CD8-positive, alpha-beta memory T cell (primary cell): ENCODE measurements at regions not wholly inside any gene's neighbourhood (a gene's known extent, or its start where the extent isn't known, plus 50 kb on each side); places are given as distances from the start of the nearest gene placed in this dataset.

Source experiments
- CTCF ChIA-PET: fragments of 350-600 bp; sonication (Branson Sonifier 250); formaldehyde crosslinking; loops from one replicate; lab custom pipeline; 2021; ENCODE audit warnings: antibody characterized with exemption; lab: Charles Lee
- POLR2A ChIA-PET: fragments of 350-600 bp; sonication (Branson Sonifier 250); formaldehyde crosslinking; loops from one replicate; lab custom pipeline; 2021; ENCODE audit warnings: antibody characterized with exemption; lab: Charles Lee
- DNase-seq, 5 donors: peaks; one replicate each; pipeline versions ENCODE4 v3.0.0 to v3.0.0-alpha.2; 2020 to 2022; ENCODE audit warnings: mixed read lengths in 1 of 5
- H3K27ac ChIP-seq: one replicate; pipeline ENCODE4 v1.7.0; 2013; ENCODE audit warnings: low read depth, mild to moderate bottlenecking, low read length, moderate library complexity
- H3K27me3 ChIP-seq: 2 replicates; pipeline ENCODE4 v1.7.0; 2013; ENCODE audit warnings: low read length, mild to moderate bottlenecking; ENCODE audit not compliant: insufficient read depth, poor library complexity, severe bottlenecking
- H3K36me3 ChIP-seq: 2 replicates; pipeline ENCODE4 v1.7.0; 2013; ENCODE audit warnings: mild to moderate bottlenecking, low read length, moderate library complexity; ENCODE audit not compliant: insufficient read depth
- H3K4me1 ChIP-seq: 2 replicates; pipeline ENCODE4 v1.7.0; 2013; ENCODE audit warnings: mild to moderate bottlenecking, low read length, moderate library complexity; ENCODE audit not compliant: insufficient read depth
- H3K4me3 ChIP-seq: 2 replicates; pipeline ENCODE4 v1.7.0; 2013; ENCODE audit warnings: mild to moderate bottlenecking, low read length
- H3K9me3 ChIP-seq: 2 replicates; pipeline ENCODE4 v1.7.0; 2013; ENCODE audit warnings: mild to moderate bottlenecking, low read length
- H3K27ac Mint-ChIP-seq, 8 donors: one replicate each; pipeline ENCODE4 v1.8.0; 2020 to 2021; ENCODE audit warnings: mixed read lengths in 8 of 8, mild to moderate bottlenecking in 6 of 8, inconsistent platforms in 3 of 8, moderate library complexity in 3 of 8
- H3K27me3 Mint-ChIP-seq, 2 donors: one replicate each; pipeline ENCODE4 v1.8.0; 2020 to 2021; ENCODE audit warnings: mixed read lengths in 2 of 2, mild to moderate bottlenecking in 1 of 2, moderate library complexity in 1 of 2
- H3K36me3 Mint-ChIP-seq, 3 donors: one replicate each; pipeline ENCODE4 v1.8.0; 2020 to 2021; ENCODE audit warnings: mixed read lengths in 3 of 3, inconsistent platforms in 1 of 3, mild to moderate bottlenecking in 1 of 3
- H3K4me1 Mint-ChIP-seq, 3 donors: one replicate each; pipeline ENCODE4 v1.8.0; 2020 to 2021; ENCODE audit warnings: mixed read lengths in 3 of 3, inconsistent platforms in 1 of 3, mild to moderate bottlenecking in 1 of 3
- H3K4me3 Mint-ChIP-seq, 7 donors: one replicate each; pipeline ENCODE4 v1.8.0; 2020 to 2021; ENCODE audit warnings: mixed read lengths in 7 of 7, mild to moderate bottlenecking in 6 of 7, moderate library complexity in 4 of 7, inconsistent platforms in 2 of 7
- H3K9me3 Mint-ChIP-seq, 5 donors: one replicate each; pipeline ENCODE4 v1.8.0; 2020 to 2022; ENCODE audit warnings: mixed read lengths in 5 of 5, mild to moderate bottlenecking in 3 of 5, moderate library complexity in 2 of 5, inconsistent platforms in 1 of 5

GRCh38 chr5:165286692-165287091, 1781.3 kb downstream of the MAT2B start:
- no peaks in the 10 kb centered on the region for H3K27me3 ChIP-seq
- Mint-ChIP-seq H3K4me1 (no peaks in the 10 kb centered on the region), H3K27ac (no peak overlapping the region), H3K36me3 (no peaks in the 10 kb centered on the region), H3K4me3 (no peak overlapping the region), H3K27me3 (peaks cover 0 to 3% of the 10 kb centered on the region in 2 donors), H3K9me3 (peaks cover 0 to 26% (median 11%) of the 10 kb centered on the region in 5 donors)
- no peak for DNase-seq
- no peaks in the 10 kb centered on the region for H3K36me3 ChIP-seq
- no peak overlapping the region for H3K27ac ChIP-seq
- H3K4me3 ChIP-seq, result no peak overlapping the region
- ChIA-PET POLR2A (no interaction called here), CTCF (interaction anchor here (1.6 kb wide), 1 partner anchor 10 kb away, joined by 3 read pairs; no protein-coding TSS in a partner anchor)
- no peaks in the 10 kb centered on the region for H3K9me3 ChIP-seq
- H3K4me1 ChIP-seq, result no peaks in the 10 kb centered on the region

DNA sequence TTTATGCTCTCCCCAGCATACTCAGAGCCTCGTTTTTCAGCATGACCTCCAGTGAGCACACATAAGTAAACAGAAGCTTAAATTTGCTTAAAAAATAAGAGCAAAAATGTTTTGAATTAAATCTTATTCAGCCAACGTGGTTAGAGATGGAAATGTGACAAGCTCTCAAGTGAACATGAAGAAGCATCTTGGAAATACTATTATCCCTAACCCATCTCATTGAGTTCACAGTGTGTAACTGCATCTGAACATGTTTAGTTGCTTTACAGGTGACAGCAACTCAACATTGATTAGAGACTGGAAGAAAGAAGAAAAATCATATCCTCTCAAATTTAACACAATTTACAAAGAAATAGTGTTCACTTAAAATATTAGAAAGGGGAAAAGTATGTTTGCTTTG, 1785.1 kb downstream of the MAT2B start:
- H3K4me1 ChIP-seq, result no peaks in the 10 kb centered on the region
- no peak overlapping the region for H3K4me3 ChIP-seq
- Mint-ChIP-seq H3K4me1 (no peaks in the 10 kb centered on the region), H3K27me3 (peaks cover 0 to 3% of the 10 kb centered on the region in 2 donors), H3K9me3 (peaks cover 0 to 39% (median 7%) of the 10 kb centered on the region in 5 donors), H3K36me3 (no peaks in the 10 kb centered on the region), H3K27ac (no peak overlapping the region), H3K4me3 (no peak overlapping the region)
- ChIA-PET CTCF (no interaction called here), POLR2A (no interaction called here)
- H3K27ac ChIP-seq, result no peak overlapping the region
- no peaks in the 10 kb centered on the region for H3K27me3 ChIP-seq
- no peaks in the 10 kb centered on the region for H3K9me3 ChIP-seq
- H3K36me3 ChIP-seq, result no peaks in the 10 kb centered on the region
- no peak for DNase-seq

GRCh38 chr5:165296401-165297130, 1791.1 kb downstream of the MAT2B start:
- ChIA-PET POLR2A (no interaction called here), CTCF (no interaction called here)
- H3K36me3 Mint-ChIP-seq, result no peaks in the 10 kb centered on the region
- no peaks in the 10 kb centered on the region for H3K4me1 Mint-ChIP-seq
- peaks cover 0 to 21% (median 4%) of the 10 kb centered on the region in 5 donors for H3K9me3 Mint-ChIP-seq
- no peak for DNase-seq
- no peak overlapping the region for H3K4me3 Mint-ChIP-seq
- no peak overlapping the region for H3K27ac Mint-ChIP-seq
- H3K27me3 Mint-ChIP-seq, result peaks cover 0 to under 1% of the 10 kb centered on the region in 2 donors
- no peaks in the 10 kb centered on the region for H3K4me1 ChIP-seq
- H3K27ac ChIP-seq, result no peak overlapping the region
- H3K36me3 ChIP-seq, result no peaks in the 10 kb centered on the region
- no peaks in the 10 kb centered on the region for H3K27me3 ChIP-seq
- H3K4me3 ChIP-seq, result no peak overlapping the region
- no peaks in the 10 kb centered on the region for H3K9me3 ChIP-seq

DNA sequence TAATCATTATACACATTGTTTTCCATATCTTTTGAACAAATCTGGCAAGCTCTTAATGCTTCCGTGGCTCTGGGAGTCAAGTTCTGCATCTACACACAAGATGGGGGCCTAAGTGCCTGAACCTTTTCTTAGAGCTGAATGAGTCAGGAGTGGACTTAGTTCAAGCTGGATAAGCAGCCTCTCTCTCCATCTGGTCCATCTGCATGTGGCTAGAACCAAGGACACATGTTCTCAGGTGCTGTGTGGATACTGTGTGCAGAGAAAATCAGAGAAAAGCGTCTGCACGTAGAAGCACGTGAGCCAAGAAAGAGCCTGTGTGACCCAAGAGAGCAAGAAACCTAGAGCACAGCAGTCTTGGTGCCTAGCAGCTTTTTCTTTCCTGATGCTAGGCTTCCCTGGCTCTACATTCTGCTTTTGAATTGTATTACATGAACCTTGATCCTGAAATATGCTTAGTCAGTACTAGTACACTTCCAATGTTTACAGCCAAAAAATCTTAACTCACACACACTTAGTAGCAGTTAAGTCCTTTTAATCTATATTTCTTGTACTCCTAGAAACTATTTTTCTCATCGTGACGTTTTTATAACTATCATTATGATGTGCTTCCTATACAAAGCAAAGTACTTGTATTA, 1798.9 kb downstream of the MAT2B start:
- POLR2A ChIA-PET, result no interaction called here
- CTCF ChIA-PET, result no interaction called here
- peaks cover 0 to 14% (median 5%) of the 10 kb centered on the region in 5 donors for H3K9me3 Mint-ChIP-seq

GRCh38 chr5:165305596-165305995, 1800.2 kb downstream of the MAT2B start:
- H3K4me1 ChIP-seq, result no peaks in the 10 kb centered on the region
- no peaks in the 10 kb centered on the region for H3K36me3 ChIP-seq
- no peaks in the 10 kb centered on the region for H3K27me3 Mint-ChIP-seq
- H3K9me3 Mint-ChIP-seq, result peaks cover 5 to 22% (median 8%) of the 10 kb centered on the region in 5 donors
- H3K27ac ChIP-seq, result no peak overlapping the region
- ChIA-PET CTCF (no interaction called here), POLR2A (no interaction called here)
- no peak for DNase-seq
- H3K4me3 Mint-ChIP-seq, result no peak overlapping the region
- no peaks in the 10 kb centered on the region for H3K9me3 ChIP-seq
- no peaks in the 10 kb centered on the region for H3K36me3 Mint-ChIP-seq
- H3K27me3 ChIP-seq, result no peaks in the 10 kb centered on the region
- H3K4me3 ChIP-seq, result no peak overlapping the region
- no peaks in the 10 kb centered on the region for H3K4me1 Mint-ChIP-seq
- no peak overlapping the region for H3K27ac Mint-ChIP-seq

More for the DNA sequence above, 1798.9 kb downstream of the MAT2B start:
- no peaks in the 10 kb centered on the region for H3K36me3 ChIP-seq
- Mint-ChIP-seq H3K4me1 (no peaks in the 10 kb centered on the region), H3K27me3 (no peaks in the 10 kb centered on the region), H3K27ac (no peak overlapping the region), H3K4me3 (no peak overlapping the region), H3K36me3 (no peaks in the 10 kb centered on the region)
- no peak for DNase-seq
- H3K4me3 ChIP-seq, result no peak overlapping the region
- H3K9me3 ChIP-seq, result no peaks in the 10 kb centered on the region
- H3K27ac ChIP-seq, result no peak overlapping the region
- no peaks in the 10 kb centered on the region for H3K4me1 ChIP-seq
- H3K27me3 ChIP-seq, result no peaks in the 10 kb centered on the region

- CTCF ChIA-PET, result no interaction called here
Measured at GRCh38 chr5:165309446-165309845, 1804.0 kb downstream of the MAT2B start.

DNA sequence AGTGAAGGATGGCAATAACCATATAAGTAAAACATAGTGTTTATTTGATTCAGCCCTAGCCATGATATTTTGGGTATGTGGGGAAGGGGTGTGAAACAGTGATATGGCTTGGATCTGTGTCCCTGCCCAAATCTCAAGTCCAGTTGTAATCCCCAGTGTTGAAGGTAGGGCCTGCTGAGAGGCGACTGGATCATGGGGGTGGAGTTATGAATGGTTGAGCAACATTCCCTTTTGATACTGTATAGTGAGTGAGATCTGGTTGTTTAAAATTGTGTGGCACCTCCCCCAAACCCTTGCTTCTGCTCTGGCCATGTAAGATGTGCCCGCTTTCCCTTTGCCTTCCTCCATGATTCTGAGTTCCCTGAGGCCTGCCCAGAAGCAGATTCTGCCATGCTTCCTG, 1804.6 kb downstream of the MAT2B start:
- Mint-ChIP-seq H3K4me3 (no peak overlapping the region), H3K9me3 (peaks cover 5 to 21% (median 12%) of the 10 kb centered on the region in 5 donors), H3K36me3 (no peaks in the 10 kb centered on the region), H3K27me3 (no peaks in the 10 kb centered on the region), H3K4me1 (no peaks in the 10 kb centered on the region), H3K27ac (no peak overlapping the region)
- Histone ChIP-seq H3K36me3 (no peaks in the 10 kb centered on the region), H3K27me3 (no peaks in the 10 kb centered on the region), H3K4me1 (no peaks in the 10 kb centered on the region), H3K9me3 (no peaks in the 10 kb centered on the region), H3K4me3 (no peak overlapping the region), H3K27ac (no peak overlapping the region)
- ChIA-PET CTCF (no interaction called here), POLR2A (no interaction called here)
- no peak for DNase-seq

More at GRCh38 chr5:165309446-165309845, 1804.0 kb downstream of the MAT2B start:
- Histone ChIP-seq H3K36me3 (no peaks in the 10 kb centered on the region), H3K4me3 (no peak overlapping the region), H3K27me3 (no peaks in the 10 kb centered on the region), H3K27ac (no peak overlapping the region), H3K4me1 (no peaks in the 10 kb centered on the region), H3K9me3 (no peaks in the 10 kb centered on the region)
- no peak for DNase-seq
- POLR2A ChIA-PET, result no interaction called here
- H3K4me1 Mint-ChIP-seq, result no peaks in the 10 kb centered on the region
- H3K27me3 Mint-ChIP-seq, result no peaks in the 10 kb centered on the region
- no peak overlapping the region for H3K27ac Mint-ChIP-seq
- peaks cover 5 to 27% (median 11%) of the 10 kb centered on the region in 5 donors for H3K9me3 Mint-ChIP-seq
- no peaks in the 10 kb centered on the region for H3K36me3 Mint-ChIP-seq
- no peak overlapping the region for H3K4me3 Mint-ChIP-seq

DNA sequence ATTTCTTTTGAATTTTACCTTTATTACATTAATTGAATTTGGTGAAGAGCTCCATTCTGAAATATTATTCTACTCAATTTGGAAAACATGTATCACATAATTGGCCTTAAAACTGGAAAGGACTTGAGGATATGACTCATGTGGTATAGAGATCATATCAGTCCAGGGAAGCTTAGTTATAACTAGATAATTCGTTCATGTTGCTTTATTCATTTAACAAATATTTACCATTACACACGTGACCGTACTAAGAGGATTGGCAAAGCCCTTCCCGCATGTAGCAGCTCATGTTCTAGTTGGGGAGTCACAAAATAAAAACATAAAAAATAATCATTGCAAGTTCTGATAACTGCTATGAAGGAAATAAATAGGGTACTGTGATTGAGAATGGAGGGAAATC, 1816.5 kb downstream of the MAT2B start:
- H3K9me3 Mint-ChIP-seq, result peaks cover 7 to 32% (median 13%) of the 10 kb centered on the region in 5 donors
- H3K36me3 Mint-ChIP-seq, result no peaks in the 10 kb centered on the region
- no peaks in the 10 kb centered on the region for H3K4me1 Mint-ChIP-seq
- no peak for DNase-seq
- ChIA-PET POLR2A (no interaction called here), CTCF (no interaction called here)
- H3K4me1 ChIP-seq, result no peaks in the 10 kb centered on the region
- H3K27ac ChIP-seq, result no peak overlapping the region
- no peaks in the 10 kb centered on the region for H3K27me3 Mint-ChIP-seq
- no peaks in the 10 kb centered on the region for H3K9me3 ChIP-seq
- no peaks in the 10 kb centered on the region for H3K27me3 ChIP-seq
- no peak overlapping the region for H3K4me3 ChIP-seq
- no peak overlapping the region for H3K4me3 Mint-ChIP-seq
- no peaks in the 10 kb centered on the region for H3K36me3 ChIP-seq
- H3K27ac Mint-ChIP-seq, result no peak overlapping the region
